HCT116 (cell line): ENCODE measurements at regions not wholly inside any gene's neighbourhood (a gene's known extent, or its start where the extent isn't known, plus 50 kb on each side); places are given as distances from the start of the nearest gene placed in this dataset.

ENCODE experiments used
- ATAC-seq: fragments of 200-7000 bp; cut with Tn5 transposase; 2 replicates; pipeline ENCODE4 v1.9.1; 2020; ENCODE audit warnings: mild to moderate bottlenecking, moderate library complexity
- BruUV-seq: library from RNA; stranded (reverse); fragments of 400-500 nt; replicated peaks from 2 replicates; lab custom pipeline; 2021; lab: Mats Ljungman, UMichigan
- CTCF ChIA-PET: fragments of 300-600 bp; sonication (Branson Sonifier 250); formaldehyde crosslinking; loops from one replicate; lab custom pipeline; 2021; ENCODE audit warnings: antibody characterized with exemption; lab: Charles Lee
- POLR2A ChIA-PET: fragments of 300-600, 350-600 bp; sonication (Branson Sonifier 250); formaldehyde crosslinking; loops from one replicate; lab custom pipeline; 2021; ENCODE audit warnings: antibody characterized with exemption; lab: Charles Lee
- RAD21 ChIA-PET, 2 experiments: fragments of 300-600 bp; sonication (Branson Sonifier 250); formaldehyde crosslinking; loops; one replicate each; lab custom pipeline; 2023; ENCODE audit warnings: low total read pairs in 2 of 2; ENCODE audit not compliant: uncharacterized antibody in 2 of 2, unreplicated experiment in 2 of 2, low non-redundant PET in 1 of 2; lab: Charles Lee
- DNase-seq: peaks from one replicate; pipeline ENCODE4 v3.0.0-alpha.2; 2010; ENCODE audit warnings: low read depth, low spot score
- H2AFZ ChIP-seq: fragments of 200-600 bp; shearing (Covaris generic), sonication (generic); 2 replicates; pipeline ENCODE4 v1.6.1; 2017; ENCODE audit warnings: low read depth, mixed run types, mixed read lengths, antibody characterized with exemption, low read length; ENCODE audit not compliant: poor library complexity, severe bottlenecking
- H3K27ac ChIP-seq: 2 replicates; pipeline ENCODE4 v1.5.1; 2012; ENCODE audit warnings: low read depth, low read length
- H3K27me3 ChIP-seq: fragments of 200-600 bp; sonication (generic); 2 replicates; pipeline ENCODE4 v1.6.1; 2016; ENCODE audit warnings: mixed run types, low read length, mixed read lengths; ENCODE audit not compliant: insufficient read depth
- H3K36me3 ChIP-seq, 2 experiments: fragments of 200-500 bp in 1 of 2; fragments of 200-600 bp in 1 of 2; sonication (Bioruptor generic) in 1 of 2; sonication (generic) in 1 of 2; 2 replicates each; pipeline versions ENCODE4 v1.5.1 to v1.6.1; 2014 to 2016; ENCODE audit warnings: low read length in 2 of 2, inconsistent platforms in 1 of 2, mixed read lengths in 1 of 2, mixed run types in 1 of 2; ENCODE audit not compliant: insufficient read depth in 2 of 2, control insufficient read depth in 1 of 2
- H3K4me1 ChIP-seq, 2 experiments: fragments of 200-600 bp in 1 of 2; sonication (generic) in 1 of 2; 2 replicates each; pipeline versions ENCODE4 v1.5.1 to v1.6.1; 2012 to 2017; ENCODE audit warnings: low read length in 2 of 2, inconsistent platforms in 1 of 2, mild to moderate bottlenecking in 1 of 2, mixed read lengths in 1 of 2, mixed run types in 1 of 2, moderate library complexity in 1 of 2; ENCODE audit not compliant: insufficient read depth in 2 of 2, control insufficient read depth in 1 of 2
- H3K4me2 ChIP-seq: fragments of 200-600 bp; sonication (generic); 2 replicates; pipeline ENCODE4 v1.6.1; 2017; ENCODE audit warnings: mixed run types, low read length, mixed read lengths
- H3K4me3 ChIP-seq, 2 experiments: fragments of 200-600 bp in 1 of 2; sonication (generic) in 1 of 2; replicated peaks in 1 of 2; 2 replicates each; pipeline ENCODE4 v1.5.1; 2011 to 2016; ENCODE audit warnings: low read length in 2 of 2, control low read depth in 1 of 2, low read depth in 1 of 2, mild to moderate bottlenecking in 1 of 2, mixed read lengths in 1 of 2, mixed run types in 1 of 2
- H3K79me2 ChIP-seq: fragments of 200-600 bp; sonication (generic); 2 replicates; pipeline ENCODE4 v1.6.1; 2017; ENCODE audit warnings: mild to moderate bottlenecking, mixed run types, low read length, moderate library complexity, mixed read lengths; ENCODE audit not compliant: insufficient read depth
- H3K9ac ChIP-seq: fragments of 200-600 bp; sonication (generic); 2 replicates; pipeline ENCODE4 v1.6.1; 2016; ENCODE audit warnings: low read length, mixed read lengths
- H3K9me2 ChIP-seq: fragments of 200-600 bp; sonication (generic), shearing (Covaris generic); 2 replicates; pipeline ENCODE4 v1.6.1; 2017; ENCODE audit warnings: mixed run types, mild to moderate bottlenecking, moderate library complexity; ENCODE audit not compliant: insufficient read depth
- H3K9me3 ChIP-seq, 2 experiments: fragments of 200-500 bp in 1 of 2; fragments of 200-600 bp in 1 of 2; sonication (Bioruptor generic) in 1 of 2; sonication (generic) in 1 of 2; 2 replicates each; pipeline ENCODE4 v1.6.1; 2014 to 2017; ENCODE audit warnings: low read length in 2 of 2, mixed read lengths in 2 of 2, inconsistent platforms in 1 of 2, low read depth in 1 of 2, mild to moderate bottlenecking in 1 of 2, mixed run types in 1 of 2, moderate library complexity in 1 of 2; ENCODE audit not compliant: control insufficient read depth in 1 of 2, insufficient read depth in 1 of 2
- H4K20me1 ChIP-seq: fragments of 200-600 bp; sonication (generic), shearing (Covaris generic); 2 replicates; pipeline ENCODE4 v1.6.1; 2017; ENCODE audit warnings: mixed run types, mild to moderate bottlenecking, moderate library complexity; ENCODE audit not compliant: insufficient read depth
- ATF3 ChIP-seq: IDR thresholded peaks from 2 replicates; pipeline ENCODE4 v1.6.1; 2012
- CEBPB ChIP-seq: IDR thresholded peaks from 2 replicates; pipeline ENCODE4 v1.6.1; 2012; ENCODE audit warnings: low read depth
- EGR1 ChIP-seq: IDR thresholded peaks from 2 replicates; pipeline ENCODE4 v1.6.1; 2012; ENCODE audit warnings: low read depth
- ELF1 ChIP-seq: IDR thresholded peaks from 2 replicates; pipeline ENCODE4 v1.6.1; 2012; ENCODE audit warnings: low read depth, borderline replicate concordance
- EZH2phosphoT487 ChIP-seq: fragments of 200-600 bp; IDR thresholded peaks from 2 replicates; pipeline ENCODE4 v1.6.1; 2018; ENCODE audit warnings: antibody characterized with exemption, borderline replicate concordance
- FOSL1 ChIP-seq: IDR thresholded peaks from 2 replicates; pipeline ENCODE4 v1.6.1; 2012; ENCODE audit warnings: low read depth
- JUND ChIP-seq: IDR thresholded peaks from 2 replicates; pipeline ENCODE4 v1.6.1; 2012
- POLR2A ChIP-seq: IDR thresholded peaks from 2 replicates; pipeline ENCODE4 v1.7.0; 2011; ENCODE audit warnings: borderline replicate concordance; ENCODE audit not compliant: insufficient read depth, insufficient read length; ENCODE audit errors: extremely low read depth
- POLR2AphosphoS5 ChIP-seq: IDR thresholded peaks from 2 replicates; pipeline ENCODE4 v1.6.1; 2011; ENCODE audit warnings: mild to moderate bottlenecking, low read depth, low read length, moderate library complexity
- RAD21 ChIP-seq: IDR thresholded peaks from 2 replicates; pipeline ENCODE4 v1.6.1; 2012; ENCODE audit warnings: low read depth, mild to moderate bottlenecking
- REST ChIP-seq: IDR thresholded peaks from 2 replicates; pipeline ENCODE4 v1.6.1; 2012; ENCODE audit warnings: low read depth
- SIN3A ChIP-seq: IDR thresholded peaks from 2 replicates; pipeline ENCODE4 v1.6.1; 2012; ENCODE audit warnings: low read depth
- SP1 ChIP-seq: IDR thresholded peaks from 2 replicates; pipeline ENCODE4 v1.6.1; 2012; ENCODE audit warnings: low read depth
- SRF ChIP-seq: IDR thresholded peaks from 2 replicates; pipeline ENCODE4 v1.6.1; 2012; ENCODE audit warnings: low read depth
- TCF7L2 ChIP-seq: IDR thresholded peaks from 2 replicates; pipeline ENCODE4 v1.7.0; 2011; ENCODE audit warnings: borderline replicate concordance, inconsistent platforms; ENCODE audit not compliant: insufficient read depth, insufficient read length; ENCODE audit errors: extremely low read depth
- YY1 ChIP-seq: IDR thresholded peaks from 2 replicates; pipeline ENCODE4 v1.6.1; 2011; ENCODE audit warnings: low read length, low read depth, moderate library complexity, mild to moderate bottlenecking; ENCODE audit not compliant: insufficient replicate concordance; ENCODE audit errors: extremely low read depth
- ZNF274 ChIP-seq: fragments of 200-500 bp; sonication (Bioruptor generic); IDR thresholded peaks from 2 replicates; pipeline ENCODE4 v1.6.1; 2014; ENCODE audit warnings: mild to moderate bottlenecking, low read depth, low read length, inconsistent platforms
- intact Hi-C: fragments of 100-400 bp; cut with micrococcal nuclease; formaldehyde crosslinking; loops from 2 replicates; pipeline ENCODE4 v1.10.0; 2022

- no TSS peak for BruUV-seq
- Histone ChIP-seq H2AFZ (no peak overlapping the region), H3K36me3 (no peaks in the 10 kb centered on the region), H4K20me1 (no peaks in the 10 kb centered on the region), H3K27me3 (no peaks in the 10 kb centered on the region), H3K9me2 (no peaks in the 10 kb centered on the region), H3K9me3 (no peaks in the 10 kb centered on the region), H3K9ac (no peak overlapping the region), H3K4me3 (no peak overlapping the region), H3K27ac (no peak overlapping the region), H3K4me2 (no peak overlapping the region), H3K4me1 (no peaks in the 10 kb centered on the region), H3K79me2 (no peaks in the 10 kb centered on the region)
- POLR2A ChIA-PET: no interaction called here
- CTCF ChIA-PET: no interaction called here
- DNase-seq (no peak), ATAC-seq (no peak)
- RAD21 ChIA-PET: no interaction called here
- intact Hi-C loops: no loop called here
- no peak for TF ChIP-seq SIN3A
- no peak for TF ChIP-seq CEBPB
- TF ChIP-seq POLR2A: no peak
- no peak for TF ChIP-seq ZNF274
- TF ChIP-seq ELF1: no peak
- TF ChIP-seq ATF3: no peak
- TF ChIP-seq YY1: no peak
- TF ChIP-seq RAD21: no peak
- TF ChIP-seq SRF: no peak
- TF ChIP-seq JUND: no peak
- TF ChIP-seq POLR2AphosphoS5: no peak
- no peak for TF ChIP-seq FOSL1
- no peak for TF ChIP-seq EGR1
- no peak for TF ChIP-seq REST
- no peak for TF ChIP-seq SP1
- TF ChIP-seq TCF7L2: no peak
- no peak for TF ChIP-seq EZH2phosphoT487
Measured at GRCh38 chr12:41869432-41869831, 275.2 kb downstream of the GXYLT1 start.
